HG03342 (cell line): ENCODE measurements at regions not wholly inside any gene's neighbourhood (a gene's known extent, or its start where the extent isn't known, plus 50 kb on each side); places are given as distances from the start of the nearest gene placed in this dataset.

Experiments used
- ATAC-seq: cut with Tn5 transposase; IDR thresholded peaks from one replicate; pipeline ENCODE4 v1.9.1; 2021; ENCODE audit warnings: mild to moderate bottlenecking, moderate library complexity; ENCODE audit not compliant: unreplicated experiment

DNA sequence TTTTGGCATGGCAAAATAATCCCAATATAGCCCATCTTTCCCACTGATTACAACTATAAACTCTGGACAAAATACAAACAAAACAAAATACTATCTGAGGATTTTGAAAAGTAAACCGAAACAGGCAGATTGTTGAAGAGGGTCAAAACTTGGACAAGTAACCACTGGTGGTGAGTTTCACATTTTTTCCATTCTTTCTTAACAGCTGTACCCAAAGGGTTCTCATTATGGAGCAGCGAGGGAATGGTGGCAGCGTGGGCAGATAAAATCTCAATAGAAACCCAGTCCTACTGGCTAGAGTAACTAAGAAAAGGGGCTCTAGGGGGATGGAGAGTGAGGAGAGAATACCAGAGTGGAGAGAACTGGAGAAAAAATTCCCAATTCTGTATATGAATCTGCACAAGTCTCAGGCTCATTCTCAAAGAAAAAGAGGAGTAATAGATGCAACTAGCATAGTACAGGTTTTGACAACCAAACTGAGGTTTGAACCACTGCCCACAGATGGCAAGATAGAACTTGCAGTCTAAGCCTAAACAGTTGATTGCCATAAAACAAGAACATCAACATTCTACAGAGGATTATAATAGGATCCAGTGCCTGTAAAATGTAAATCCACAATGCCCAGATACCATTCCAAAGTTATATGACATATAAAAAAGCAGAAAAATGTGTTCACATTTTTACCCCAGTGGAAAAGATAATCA lies 284.5 kb downstream of the KCNRG start:
- ATAC-seq, result no peak

DNA sequence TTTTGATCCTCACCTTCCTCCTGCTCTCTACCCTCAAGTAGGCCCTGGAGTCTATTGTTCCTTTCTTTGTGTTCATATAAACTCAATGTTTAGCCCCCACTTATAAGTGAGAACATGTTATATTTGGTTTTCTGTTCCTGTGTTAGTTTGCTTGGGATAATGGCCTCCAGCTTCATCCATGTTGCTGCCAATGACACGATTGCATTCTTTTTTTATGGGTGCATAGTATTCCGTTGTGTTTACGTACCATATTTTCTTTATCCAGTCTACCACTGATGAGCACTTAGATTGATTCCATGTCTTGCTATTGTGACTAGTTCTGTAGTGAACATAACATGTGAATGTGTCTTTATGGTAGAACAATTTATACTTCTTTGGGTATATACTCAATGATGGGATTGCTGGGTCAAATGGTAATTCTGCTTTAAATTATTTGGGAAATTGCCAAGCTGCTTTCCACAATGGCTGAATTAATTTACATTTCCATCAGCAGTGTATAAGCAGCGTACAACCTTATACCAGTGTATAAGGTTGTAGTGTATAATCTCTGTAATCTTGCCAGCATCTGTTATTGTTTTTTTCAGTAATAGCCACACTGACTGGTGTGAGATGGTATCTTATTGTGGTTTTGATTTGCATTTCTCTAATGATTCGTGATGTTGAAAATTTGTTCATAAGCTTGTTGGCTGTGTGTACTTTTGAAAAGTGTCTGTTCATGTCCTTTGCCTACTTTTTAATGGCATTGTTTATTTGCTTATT lies 288.9 kb downstream of the KCNRG start:
- no peak for ATAC-seq

DNA sequence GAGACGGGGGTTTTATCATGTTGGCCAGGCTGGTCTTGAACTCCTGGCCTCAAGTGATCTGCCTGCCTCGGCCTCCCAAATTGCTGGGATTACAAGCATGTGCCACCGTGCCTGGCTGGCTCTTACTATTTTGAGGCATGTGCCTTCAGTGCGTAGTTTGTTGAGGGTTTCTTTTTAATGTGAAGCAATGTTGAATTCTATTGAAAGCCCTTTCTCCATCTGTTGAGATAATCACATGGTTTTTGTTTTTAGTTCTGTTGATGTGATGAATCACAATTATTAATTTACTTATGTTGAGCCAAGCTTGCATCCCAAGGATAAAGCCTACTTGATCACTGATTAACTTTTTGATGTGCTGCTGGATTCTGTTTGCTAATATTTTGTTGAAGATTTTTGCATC lies 290.9 kb downstream of the KCNRG start:
- no peak for ATAC-seq

DNA sequence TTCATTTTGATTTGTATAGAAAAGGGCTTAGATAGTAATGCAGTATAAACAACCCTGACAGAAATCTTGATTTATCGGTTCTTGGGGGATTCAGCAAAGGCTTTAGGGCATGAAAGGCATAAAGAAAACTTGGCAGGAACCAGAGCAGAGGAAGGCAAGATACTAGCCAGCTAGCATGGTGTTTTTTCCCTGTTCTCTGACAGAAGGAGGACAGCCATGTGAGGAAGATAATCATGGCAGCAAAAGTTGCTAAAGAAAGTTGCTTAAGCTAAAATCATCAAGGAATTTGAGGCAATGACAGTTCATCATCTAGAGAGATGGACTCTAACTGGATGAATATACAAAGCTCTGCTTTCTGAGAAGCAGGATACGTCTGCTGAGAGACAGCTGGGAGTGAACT lies 294.1 kb downstream of the KCNRG start:
- ATAC-seq, result no peak

DNA sequence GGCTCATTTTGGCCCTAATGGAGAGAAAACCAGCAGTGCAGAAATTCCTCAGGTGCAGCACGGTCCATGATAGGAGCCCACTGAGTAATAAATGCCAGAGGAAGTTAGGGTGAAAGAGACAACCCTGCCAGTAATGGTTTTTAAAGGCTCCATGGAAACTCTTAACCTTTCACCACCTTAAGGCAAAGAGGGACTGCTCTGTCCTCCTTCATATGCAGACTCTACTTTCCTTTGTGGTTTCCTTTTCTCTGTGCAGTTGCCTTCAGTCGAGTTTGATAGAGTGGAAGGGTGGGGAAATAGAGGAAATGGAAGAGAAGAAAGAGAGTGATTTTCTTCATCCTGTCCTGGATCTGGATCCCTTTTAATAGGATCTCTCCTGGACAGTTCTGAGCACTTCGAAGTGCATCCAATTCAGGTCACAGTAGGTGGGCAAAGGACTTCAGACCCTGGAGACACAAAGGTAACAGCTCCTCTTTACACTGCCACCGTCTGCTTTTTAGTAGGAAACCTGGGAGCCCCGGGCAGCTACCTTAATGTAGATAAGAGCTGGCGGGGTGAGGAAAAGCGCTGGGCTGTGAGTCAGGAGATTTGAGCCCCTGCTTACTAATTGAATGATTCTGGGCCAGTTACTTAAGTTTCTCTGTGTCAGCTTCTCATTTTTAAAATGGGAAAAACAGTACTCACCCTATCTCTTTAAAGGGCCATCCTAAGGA lies 294.8 kb downstream of the KCNRG start:
- no peak for ATAC-seq

DNA sequence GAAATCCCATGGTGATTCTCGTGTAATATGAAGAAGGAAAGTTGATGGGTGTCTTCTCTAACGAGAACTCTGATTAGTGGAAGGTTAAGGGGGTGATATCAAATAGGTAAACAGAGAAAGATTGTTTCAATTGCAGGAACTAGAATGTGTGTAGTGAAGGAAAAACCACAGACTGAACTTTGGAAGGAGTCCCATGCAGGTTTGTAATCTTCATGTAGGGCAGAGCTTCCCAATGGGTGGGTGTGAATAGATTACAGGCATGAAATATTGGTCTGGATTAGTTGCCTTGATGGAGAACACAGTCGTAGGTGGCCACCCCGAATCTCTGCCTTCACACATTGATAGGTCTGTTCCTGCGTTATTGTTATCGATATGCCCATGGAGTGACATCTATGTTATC lies 295.5 kb downstream of the KCNRG start:
- no peak for ATAC-seq

DNA sequence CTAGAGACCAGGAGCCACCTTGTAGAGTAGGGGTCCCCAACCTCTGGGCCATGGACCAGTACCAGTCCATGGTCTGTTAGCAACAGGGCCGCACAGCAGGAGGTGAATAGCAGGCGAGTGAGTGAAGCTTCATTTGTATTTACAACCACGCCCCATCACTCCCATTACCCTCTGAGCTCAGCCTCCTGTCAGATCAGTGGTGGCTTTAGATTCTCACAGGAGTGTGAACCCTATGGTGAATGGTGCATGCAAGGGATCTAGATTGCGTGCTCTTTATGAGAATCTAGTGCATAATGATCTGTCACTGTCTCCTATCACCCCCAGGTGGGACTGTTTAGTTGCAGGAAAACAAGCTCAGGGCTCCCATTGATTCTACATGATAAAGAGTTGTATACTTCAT lies 303.6 kb downstream of the KCNRG start:
- no peak for ATAC-seq

DNA sequence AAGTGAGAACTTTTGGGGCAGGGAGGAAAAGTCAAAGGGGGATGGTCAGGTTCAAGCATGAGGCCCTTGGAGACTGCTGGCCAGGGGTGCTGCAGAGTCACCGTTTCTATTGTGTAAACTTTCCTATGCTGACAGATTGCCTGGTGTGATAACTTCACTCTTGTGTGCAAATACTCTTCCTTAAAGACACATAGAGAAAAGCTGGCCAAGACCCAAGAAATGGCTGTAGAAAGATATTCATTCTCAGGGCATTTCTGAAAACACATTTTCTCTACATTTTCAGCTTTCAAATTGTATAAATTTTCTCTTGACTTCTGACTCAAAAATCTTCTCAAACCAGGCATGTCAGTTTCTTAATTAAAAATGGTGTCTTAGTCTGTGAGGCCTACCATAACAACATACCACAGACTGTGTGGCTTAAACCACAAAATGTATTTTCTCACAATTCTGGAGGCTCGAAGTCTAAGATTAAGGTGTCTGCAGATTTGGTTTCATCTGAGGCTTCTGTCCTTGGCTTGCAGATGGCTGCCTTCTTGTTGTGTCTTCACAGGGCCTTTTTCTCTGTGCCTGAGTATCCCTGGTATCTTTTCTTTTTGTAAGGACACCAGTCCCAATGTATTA lies 304.5 kb downstream of the KCNRG start:
- no peak for ATAC-seq

DNA sequence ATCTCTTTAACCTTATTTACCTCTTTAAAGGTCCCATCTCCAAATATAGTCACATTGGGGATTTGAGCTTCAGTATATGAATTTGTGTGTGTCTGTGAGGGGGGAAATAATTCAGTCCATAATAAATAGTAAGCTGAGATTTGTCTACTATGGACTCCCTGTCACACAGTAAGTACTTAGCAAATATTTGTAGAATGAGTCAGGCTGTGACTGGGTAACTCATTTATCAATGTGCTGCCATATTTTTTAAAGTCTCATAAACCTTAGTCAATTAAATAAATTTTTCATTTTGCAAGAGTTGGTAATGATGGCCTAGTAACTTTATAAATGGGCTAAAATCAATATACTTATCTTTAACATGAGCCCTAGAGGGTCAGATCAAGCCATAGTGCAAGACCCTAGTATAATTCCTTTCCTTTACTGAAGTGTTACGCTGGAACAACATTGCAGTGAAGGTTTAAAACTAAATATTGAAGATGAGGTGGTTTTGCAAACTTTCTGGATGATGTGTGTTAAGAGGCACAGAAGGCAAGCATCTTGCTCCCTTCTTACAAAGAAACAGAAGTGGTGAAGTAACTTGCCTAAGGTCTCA lies 305.1 kb downstream of the KCNRG start:
- no peak for ATAC-seq

DNA sequence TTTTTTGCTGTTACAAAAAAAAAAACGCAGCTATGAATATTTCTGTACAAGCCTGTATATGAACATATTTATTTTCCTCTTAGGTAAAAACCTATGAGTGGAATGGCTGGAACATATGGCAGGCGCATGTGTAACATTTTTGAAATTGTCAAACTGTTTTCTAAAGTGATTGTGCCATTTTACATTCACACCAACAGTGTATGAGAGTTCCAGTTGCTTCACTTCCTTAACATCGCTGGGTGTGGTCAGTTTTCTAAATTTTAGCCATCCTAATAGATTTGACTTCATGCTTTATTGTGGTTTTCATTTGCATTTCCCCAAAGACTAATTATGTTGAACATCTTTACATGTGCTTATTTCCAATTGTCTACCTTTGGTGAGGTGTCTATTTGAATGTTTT lies 306.8 kb downstream of the KCNRG start:
- ATAC-seq, result no peak

DNA sequence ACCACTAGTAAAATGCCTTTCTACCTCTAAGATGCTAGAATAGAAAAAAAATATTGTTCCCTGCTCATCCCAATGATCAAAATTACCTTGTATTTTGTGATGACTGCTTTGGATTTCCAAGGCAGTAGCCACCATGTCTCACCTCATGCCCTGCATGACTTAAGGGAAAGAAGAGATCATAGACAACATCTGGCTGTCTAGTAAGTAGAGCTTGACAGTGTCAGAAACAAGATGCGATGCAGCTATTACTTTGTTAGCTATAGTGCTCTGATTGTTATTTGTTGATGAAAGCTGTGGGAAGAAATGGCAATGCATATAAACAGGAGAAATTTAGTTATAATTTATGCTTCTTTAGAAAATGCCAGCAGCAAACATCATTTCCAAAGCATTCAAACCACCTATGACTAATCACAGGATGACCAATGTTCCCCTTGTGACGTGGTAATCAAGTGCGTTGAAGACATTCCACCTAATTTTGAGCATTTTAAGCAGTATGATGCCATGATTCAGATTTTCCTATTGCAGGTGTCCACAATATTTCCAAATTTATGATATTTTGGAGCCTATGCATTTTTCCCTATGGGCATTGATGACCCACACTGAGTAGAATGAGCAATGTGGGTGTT lies 308.3 kb downstream of the KCNRG start:
- ATAC-seq, result no peak

DNA sequence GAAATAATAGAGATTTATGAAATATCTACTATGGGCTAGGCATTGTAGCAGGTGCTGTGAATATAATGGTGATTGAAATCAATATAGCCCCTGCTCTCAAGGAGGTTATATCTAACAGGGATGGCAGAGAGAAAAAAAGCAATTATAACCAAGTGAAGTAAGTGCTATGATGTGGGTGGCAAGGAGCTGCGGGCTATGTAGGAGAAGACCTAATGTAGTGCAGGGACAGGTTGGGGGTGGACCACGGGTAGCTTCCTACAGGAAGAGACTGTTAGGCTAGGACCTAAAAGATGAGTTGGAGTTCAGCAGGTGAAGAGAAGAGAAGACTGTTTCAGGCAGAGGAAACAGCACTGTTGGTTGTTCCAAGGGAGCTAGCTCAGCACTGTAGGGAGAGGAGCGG lies 311.0 kb downstream of the KCNRG start:
- no peak for ATAC-seq

DNA sequence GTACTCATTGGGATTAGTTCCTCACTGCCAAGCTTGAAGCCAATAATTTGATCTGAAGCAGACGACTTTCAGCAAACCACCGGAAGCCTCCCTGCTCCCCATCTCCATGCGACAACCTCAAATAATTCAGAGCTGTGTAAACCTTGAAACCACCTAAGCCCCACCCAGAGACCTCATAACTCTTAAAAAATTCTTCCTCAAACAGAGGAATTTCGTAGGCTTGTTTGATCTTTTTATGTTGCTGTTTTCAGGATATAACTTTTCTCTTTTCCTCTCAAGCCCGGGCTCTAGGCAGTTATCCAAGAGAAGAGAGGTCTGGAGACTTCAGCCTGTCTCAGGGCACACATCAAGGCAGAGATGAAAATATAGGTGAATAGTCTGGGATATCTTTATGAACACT lies 311.6 kb downstream of the KCNRG start:
- no peak for ATAC-seq

DNA sequence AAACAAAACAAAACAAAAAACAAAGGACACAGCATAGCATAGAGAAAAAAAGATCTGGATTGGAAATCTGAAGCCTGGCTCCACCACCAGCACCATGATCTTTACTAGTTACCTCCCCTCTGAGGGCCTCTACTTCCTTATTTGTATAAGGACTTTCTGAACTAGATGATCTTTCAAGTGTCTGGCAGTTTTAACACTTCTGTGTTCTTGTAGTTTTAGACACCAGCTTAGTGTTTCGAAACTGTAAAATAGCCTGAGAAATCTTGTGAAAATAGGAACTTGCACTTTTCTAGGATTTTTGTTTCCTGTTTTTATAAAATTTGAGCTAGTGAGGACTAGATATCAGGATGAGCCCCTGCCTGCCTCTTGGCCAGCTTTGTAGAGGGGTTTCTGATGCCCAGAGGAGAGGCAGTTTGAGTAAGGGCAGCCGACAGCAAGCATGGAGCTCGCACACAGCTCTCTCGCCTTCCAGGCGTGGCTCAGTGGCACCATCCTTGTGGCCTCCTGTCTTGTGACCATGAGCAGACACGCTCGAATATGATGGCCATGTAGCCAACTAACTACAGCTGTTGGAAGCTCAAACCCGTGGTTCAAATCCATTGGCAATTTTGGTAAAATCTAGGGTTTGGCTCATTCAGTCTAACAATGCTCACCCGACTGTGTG lies 319.0 kb downstream of the KCNRG start:
- ATAC-seq, result no peak

DNA sequence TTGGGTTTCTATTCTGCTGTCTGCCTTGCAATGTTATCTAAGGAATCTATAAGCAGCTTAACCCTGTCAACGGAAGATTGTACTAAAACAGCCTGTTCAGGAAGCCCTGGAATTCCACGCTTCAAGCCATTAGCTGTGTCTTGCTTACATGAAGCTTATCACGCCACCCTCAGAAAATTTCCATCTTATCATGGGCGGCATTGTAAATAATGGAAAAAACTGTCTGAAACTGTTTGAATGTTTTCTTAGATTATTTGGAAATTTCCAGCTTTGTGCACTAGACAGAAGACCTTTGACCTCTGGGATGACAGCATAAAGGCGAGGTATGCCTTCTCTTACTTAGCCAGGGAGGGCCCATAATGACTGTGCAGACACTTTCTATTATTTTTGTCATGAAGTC lies 319.7 kb downstream of the KCNRG start:
- no peak for ATAC-seq

DNA sequence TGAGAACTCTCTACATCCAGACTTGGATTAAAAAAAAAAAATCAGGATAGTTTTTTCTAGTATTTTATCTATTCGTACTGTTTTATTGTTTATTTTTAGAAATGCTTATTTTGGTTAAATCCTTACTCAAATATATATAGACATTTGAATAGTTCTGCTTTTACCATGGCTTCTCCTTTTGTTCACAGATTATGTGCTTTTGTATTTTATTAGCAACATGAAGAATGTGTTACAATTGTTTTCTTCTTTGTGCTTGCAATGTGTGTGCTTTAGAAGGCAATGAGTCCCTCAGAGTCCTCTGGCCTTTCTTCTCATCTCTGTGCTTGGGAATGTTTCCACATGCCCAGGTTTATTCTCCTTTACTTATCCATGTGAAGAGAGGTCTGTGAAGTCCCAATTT lies 324.0 kb downstream of the KCNRG start:
- ATAC-seq, result no peak

DNA sequence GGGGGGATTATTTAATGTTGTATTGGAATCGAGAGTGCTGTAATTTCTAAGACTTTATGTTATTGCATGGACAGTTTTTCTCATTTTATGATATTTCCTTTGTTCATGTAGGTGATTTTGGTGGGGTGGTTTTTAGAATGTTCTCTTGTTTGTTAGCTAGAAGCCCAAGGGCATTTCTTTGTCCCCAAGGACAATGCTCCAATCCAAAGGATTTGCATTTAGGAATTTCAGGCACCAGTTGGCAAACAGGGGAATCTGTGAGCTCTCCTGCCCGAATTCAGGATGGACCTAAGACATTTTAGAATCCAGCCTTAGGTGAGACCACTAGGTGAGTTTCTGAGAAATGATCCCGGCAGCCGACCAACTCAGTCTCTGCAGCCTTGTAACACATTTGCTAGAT lies 324.9 kb downstream of the KCNRG start:
- ATAC-seq, result no peak

DNA sequence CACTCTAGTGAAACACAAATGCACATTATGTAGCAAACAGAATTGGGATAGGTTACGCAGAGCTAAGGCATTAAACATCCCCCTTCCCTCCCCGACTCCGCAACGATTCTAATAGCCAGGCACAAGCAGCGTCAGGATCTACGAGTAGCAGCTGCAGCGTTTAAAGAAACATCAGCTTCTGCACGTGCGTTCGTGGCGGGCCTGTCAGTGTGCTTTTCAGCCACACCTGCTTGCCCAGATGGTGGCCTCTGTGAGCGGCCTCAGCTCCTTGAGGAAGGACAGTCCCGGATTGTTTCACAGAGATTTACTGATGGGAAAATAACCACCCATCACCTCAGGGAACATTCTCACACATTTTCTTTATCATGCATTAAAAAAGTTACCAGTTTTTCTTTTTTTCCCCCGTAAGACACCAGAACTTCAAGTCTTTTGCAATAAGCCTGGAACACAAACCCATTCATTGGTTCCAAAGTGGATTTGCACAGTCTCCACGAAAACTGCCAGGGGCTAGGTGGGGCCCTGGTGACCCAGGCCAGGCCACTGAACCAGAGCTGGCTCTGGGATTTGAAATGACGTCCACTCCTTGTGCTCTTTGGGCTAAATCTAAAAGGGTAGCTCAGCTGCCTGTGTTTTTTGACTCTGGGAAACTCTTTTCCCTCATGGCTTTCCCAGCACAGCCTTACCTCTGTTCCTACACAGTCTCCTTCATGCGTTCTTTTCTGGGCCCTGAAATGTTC lies 325.5 kb downstream of the KCNRG start:
- ATAC-seq, result no peak

DNA sequence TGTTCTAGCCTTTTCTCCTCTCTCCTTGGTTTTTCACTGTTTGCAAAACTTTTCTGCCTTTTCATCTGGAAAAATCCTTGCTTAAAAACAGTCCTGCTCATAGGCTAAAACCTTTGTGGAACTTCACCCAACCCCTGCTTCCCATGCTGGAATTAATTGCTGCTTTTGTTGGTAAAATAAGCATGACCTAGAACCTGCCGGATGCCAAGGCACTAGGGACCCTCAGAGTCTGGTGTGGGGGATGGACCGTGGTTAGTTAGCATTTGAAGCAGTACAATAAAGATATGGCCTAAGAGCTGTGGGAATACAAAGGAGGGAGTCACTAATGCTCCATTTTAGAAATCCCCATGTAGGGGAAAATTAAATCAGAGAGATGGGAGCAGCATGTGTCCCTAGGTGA lies 326.3 kb downstream of the KCNRG start:
- ATAC-seq, result no peak

DNA sequence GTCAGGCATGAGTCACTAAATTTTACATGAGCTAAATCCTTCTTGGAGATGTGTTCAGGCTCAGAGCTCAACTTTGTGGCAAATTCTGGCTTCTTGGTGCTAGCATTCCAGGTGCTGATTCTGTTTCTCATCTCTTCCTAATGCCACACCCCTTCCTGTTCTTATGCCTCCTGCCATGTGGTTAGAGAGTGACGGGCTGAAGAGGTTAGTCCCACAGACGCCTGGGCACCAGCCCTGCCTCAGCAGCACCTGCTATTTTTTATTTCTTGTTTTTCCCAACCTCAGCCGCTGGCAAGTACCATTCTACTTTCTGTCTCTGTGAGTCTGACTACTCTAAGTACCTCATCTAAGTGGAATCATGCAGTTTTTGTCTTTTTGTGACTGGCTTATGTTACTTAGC lies 329.5 kb downstream of the KCNRG start:
- no peak for ATAC-seq
